ENCODE measurements at regions not wholly inside any gene's neighbourhood (a gene's known extent, or its start where the extent isn't known, plus 50 kb on each side); places are given as distances from the start of the nearest gene placed in this dataset.

DNA sequence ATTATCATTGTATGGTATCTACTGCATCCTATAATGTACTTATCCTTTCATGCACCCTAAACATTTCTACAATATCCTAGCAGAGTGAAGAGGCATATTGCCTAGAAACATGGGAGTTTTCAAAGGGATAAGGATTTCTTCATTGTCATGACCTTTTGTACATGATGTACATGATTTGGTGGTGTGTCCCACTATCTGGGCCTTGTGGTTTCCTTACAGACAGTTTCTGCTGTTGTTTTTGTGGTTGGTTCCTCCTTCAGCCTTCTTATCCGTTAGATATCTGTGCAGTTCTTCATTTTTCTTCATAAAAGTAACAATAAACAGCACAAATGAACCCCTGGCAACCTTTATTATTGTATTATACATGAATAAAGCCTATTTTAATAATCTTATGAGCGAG is 70.4 kb upstream of the BACH1 start:
- DNase-seq = no peak

GRCh38 chr21:29230551-29231261 is 68.0 kb upstream of the BACH1 start:
- no peak for DNase-seq

- DNase-seq = no peak
Measured at GRCh38 chr21:29231756-29232529, 66.8 kb upstream of the BACH1 start.

GRCh38 chr21:29232530-29233255 is 66.0 kb upstream of the BACH1 start:
- DNase-seq = no peak

DNA sequence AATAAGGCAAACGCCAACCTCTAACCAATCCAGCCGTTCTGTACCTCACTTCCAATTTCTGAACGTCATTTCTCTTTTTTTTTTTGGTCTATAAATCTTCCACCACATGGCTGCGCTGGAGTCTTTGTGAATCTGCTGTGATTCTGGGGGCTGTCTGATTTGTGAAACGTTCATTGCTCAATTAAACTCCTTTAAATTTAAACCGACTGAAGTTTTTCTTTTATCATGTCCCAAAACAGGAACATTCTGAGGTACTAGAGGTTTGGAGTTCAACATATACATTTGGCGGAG is 65.5 kb upstream of the BACH1 start:
- DNase-seq = no peak

GRCh38 chr21:29233611-29234540 is 64.8 kb upstream of the BACH1 start:
- DNase-seq = no peak

- DNase-seq = no peak
Measured at GRCh38 chr21:29235714-29236197, 63.0 kb upstream of the BACH1 start.

DNA sequence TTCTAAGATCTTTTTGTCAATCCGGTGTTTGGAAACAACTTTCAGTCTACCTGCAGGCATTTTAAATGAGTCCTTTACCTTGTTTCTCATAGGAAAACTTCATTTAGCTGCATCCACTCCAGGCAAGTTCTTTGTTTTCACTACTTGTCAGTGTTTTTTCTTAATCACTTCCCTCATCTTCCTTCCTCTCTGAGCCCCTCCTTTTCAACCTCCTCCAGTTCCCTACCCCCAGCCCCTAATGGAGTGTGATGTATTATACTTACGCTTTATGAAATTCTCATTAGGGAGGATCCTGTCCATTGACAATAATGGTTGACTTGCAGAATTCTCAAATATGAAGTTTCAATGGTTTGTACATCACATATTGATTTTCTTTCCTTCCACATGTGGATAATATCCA is 62.5 kb upstream of the BACH1 start:
- DNase-seq = no peak

DNA sequence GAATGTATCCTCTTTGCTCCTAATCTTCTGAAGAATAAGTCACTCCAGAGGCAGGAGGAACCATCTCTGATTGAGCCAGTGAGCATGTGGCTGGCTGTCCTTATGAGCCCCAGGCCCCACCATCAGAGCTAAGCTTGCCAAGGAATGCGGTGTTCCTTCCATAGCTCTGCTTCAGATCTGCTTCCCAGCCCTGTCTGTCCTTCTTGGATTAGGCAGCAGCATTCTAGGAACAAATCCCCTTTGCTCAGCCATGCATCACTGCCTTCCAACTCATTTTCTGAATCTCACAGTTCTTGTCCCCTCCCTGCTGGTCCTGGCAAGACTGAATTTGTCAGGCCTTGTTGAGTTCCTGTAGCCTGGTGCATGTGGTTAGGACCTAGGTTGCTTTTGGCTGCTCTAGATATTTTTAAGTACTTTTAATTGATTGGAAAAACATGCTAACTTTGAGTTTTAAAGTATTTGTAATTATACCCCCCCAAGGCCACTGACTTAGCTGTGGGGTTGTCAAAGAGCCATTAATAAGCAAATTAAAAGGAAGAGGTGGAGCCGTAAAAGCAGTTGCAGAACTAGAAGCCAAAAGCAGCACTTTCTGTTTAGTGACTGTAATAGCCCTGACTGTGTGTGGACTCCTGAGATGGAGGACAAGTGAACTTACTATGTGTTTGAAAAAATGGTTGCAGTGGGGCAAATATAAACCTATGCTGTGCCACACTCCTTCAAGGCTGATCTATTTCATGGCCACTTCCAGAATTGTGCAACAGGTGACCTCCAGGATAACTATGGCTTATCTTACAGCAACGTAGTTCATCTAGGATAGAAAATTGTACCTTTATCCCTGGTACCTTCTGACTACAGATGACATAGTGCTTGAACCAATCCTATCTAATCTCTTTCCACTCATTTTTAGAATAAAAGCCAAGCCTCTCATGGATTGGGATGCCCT is 61.3 kb upstream of the BACH1 start:
- no peak for DNase-seq

DNA sequence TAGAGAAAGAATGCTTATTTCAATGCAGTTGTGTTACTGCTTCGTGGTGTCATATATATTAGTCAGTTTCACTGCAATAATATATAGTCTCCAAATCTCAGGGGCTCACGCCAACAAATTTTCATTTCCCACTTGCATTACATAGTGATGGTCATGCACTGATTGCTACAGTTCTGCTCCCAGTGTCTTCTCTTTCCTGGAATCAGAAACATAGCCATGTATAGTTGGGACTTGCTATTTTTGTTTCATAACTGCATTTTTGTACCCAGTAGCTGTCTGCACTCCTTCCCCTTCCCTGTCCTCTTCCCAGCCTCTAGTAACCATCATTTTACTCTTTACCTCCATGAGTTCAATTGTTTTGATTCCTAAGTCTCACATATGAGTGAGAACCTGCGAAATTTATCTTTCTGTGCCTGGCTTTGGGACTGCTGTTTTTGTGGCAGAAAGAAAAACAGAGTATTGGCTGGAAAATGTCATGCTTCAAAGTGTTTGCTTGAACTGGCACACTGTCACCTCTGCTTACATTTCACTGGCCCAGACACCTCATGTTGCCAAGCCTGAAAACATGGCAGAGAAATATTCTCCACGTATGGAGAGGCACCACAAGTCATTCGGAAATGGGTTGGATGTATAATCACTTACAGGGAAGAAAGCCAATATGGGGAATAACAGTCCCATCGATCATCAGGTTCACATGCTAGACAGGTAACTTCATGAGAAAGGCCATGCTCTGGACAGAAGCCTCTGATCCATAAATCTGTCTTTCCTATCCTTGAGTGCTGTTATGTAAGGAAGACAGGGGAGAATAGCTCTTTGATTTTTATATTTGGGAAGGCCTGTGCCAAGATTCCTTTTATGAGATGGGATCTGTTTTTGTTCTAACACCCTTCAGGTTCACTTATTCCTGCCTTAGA is 60.4 kb upstream of the BACH1 start:
- no peak for DNase-seq

GRCh38 chr21:29238967-29239290 is 59.8 kb upstream of the BACH1 start:
- no peak for DNase-seq

GRCh38 chr21:29240136-29240535 is 58.6 kb upstream of the BACH1 start:
- no peak for DNase-seq

- DNase-seq = no peak
Measured at GRCh38 chr21:29242201-29242600, 56.5 kb upstream of the BACH1 start.

DNA sequence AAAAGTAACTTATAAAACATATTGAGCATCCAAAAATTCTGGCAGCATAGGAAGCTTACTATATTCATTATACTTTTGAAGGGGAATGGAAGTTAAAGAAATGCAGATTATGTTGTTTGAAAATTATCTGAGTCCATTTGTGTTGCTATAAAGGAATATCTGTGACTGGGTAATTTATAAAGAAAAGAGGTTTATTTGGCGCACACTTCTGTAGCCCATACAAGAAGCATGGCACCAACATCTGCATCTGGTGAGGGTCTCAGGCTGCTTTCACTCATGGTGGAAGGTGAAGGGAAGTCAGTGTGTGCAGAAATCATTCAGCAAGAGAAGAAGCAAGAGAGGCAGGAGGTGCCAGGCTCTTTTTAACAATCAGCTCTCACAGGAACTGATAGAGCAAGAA is 55.5 kb upstream of the BACH1 start:
- DNase-seq = no peak

DNA sequence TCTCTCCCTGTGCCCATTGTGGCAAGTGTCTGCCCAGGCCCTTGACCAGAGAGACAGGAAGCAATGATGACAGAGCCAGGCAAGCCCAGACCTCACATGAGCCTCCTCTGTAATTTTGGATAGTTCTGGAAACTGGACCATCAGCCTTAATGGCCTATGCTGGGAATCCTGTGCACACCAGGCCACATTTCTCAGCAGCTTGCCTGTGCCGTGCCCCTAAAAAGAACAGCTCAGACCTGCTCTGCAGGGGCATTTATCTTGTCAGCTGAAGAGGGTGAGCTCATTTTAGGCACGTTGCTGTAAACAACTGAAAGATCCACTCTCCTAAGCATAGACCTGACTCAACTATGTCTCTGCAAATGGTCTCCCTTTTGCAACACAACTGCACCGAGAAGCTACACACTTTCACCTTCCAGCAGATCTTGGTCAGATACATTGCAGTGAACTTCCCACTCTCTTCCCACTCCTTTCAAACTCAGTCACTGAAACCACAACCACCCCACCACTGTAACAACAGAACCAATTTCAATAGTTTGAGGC is 53.5 kb upstream of the BACH1 start:
- DNase-seq = peak; percentile 18 to 38

- no peak for DNase-seq
Measured at GRCh38 chr21:29245863-29246262, 52.9 kb upstream of the BACH1 start.

GRCh38 chr21:29246614-29247013 is 52.1 kb upstream of the BACH1 start:
- DNase-seq = no peak

DNA sequence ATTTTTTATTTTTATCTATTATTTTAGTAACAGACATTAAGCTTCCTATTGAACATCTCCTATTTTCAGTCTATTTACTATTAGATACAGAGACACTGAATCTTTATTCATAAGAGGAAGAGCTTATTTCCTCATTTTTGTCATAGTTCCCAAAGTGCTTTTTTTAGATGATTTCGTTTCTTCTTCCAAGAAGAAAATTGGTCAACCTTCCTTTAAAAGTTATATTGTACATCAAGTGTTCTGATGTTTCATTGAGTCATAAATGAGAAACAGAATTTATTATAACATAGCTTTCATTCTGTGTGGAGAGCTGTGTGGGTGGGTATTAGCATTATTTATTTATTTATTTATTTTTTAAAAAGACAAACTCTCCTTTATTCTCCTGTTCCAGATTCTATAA is 50.6 kb upstream of the BACH1 start:
- DNase-seq = no peak
